MM.1S (cell line): ENCODE measurements at regions not wholly inside any gene's neighbourhood (a gene's known extent, or its start where the extent isn't known, plus 50 kb on each side); places are given as distances from the start of the nearest gene placed in this dataset.

Experiments used
- DNase-seq: peaks from one replicate; pipeline ENCODE4 v3.0.0-alpha.2; 2015
- H2AFZ ChIP-seq: fragments of 300-600 bp; sonication (generic); 2 replicates; pipeline ENCODE4 v1.6.0; 2016; ENCODE audit warnings: antibody characterized with exemption, low read length
- H3F3A ChIP-seq: fragments of 300-600 bp; sonication (generic); 2 replicates; pipeline ENCODE4 v1.6.1; 2016; ENCODE audit warnings: mild to moderate bottlenecking, antibody characterized with exemption, low read length, moderate library complexity, mixed read lengths; ENCODE audit not compliant: insufficient read depth
- H3K27ac ChIP-seq: fragments of 300-600 bp; sonication (generic); 2 replicates; pipeline ENCODE4 v1.5.1; 2016; ENCODE audit warnings: mild to moderate bottlenecking, low read length
- H3K27me3 ChIP-seq: fragments of 300-600 bp; sonication (generic); replicated peaks from 2 replicates; pipeline ENCODE4 v1.6.0; 2016; ENCODE audit warnings: low read length; ENCODE audit not compliant: insufficient read depth
- H3K36me3 ChIP-seq: fragments of 300-600 bp; sonication (generic); replicated peaks from 2 replicates; pipeline ENCODE4 v1.6.1; 2016; ENCODE audit warnings: mild to moderate bottlenecking, low read length, mixed read lengths; ENCODE audit not compliant: insufficient read depth
- H3K4me1 ChIP-seq: fragments of 300-600 bp; sonication (generic); 2 replicates; pipeline ENCODE4 v1.6.1; 2016; ENCODE audit warnings: low read length, mixed read lengths
- H3K4me2 ChIP-seq: fragments of 300-600 bp; sonication (generic); 2 replicates; pipeline ENCODE4 v1.6.0; 2016; ENCODE audit warnings: low read depth, low read length
- H3K4me3 ChIP-seq: fragments of 300-600 bp; sonication (generic); 2 replicates; pipeline ENCODE4 v1.5.1; 2016; ENCODE audit warnings: low read length, mixed read lengths
- H3K79me2 ChIP-seq: fragments of 300-600 bp; sonication (generic); 2 replicates; pipeline ENCODE4 v1.6.1; 2016; ENCODE audit warnings: mixed run types, low read length, mixed read lengths
- H3K9ac ChIP-seq: fragments of 300-600 bp; sonication (generic); 2 replicates; pipeline ENCODE4 v1.6.1; 2016; ENCODE audit warnings: low read length, mixed read lengths
- H3K9me2 ChIP-seq: fragments of 300-600 bp; sonication (generic); replicated peaks from 2 replicates; pipeline ENCODE4 v1.6.1; 2016; ENCODE audit warnings: mild to moderate bottlenecking, low read length, mixed read lengths; ENCODE audit not compliant: insufficient read depth
- H3K9me3 ChIP-seq: fragments of 300-600 bp; sonication (generic); replicated peaks from 2 replicates; pipeline ENCODE4 v1.6.1; 2016; ENCODE audit warnings: mild to moderate bottlenecking, low read length, mixed read lengths; ENCODE audit not compliant: insufficient read depth
- H4K20me1 ChIP-seq: fragments of 300-600 bp; sonication (generic); 2 replicates; pipeline ENCODE4 v1.6.1; 2016; ENCODE audit warnings: mild to moderate bottlenecking, low read length, moderate library complexity, mixed read lengths; ENCODE audit not compliant: insufficient read depth
- CTCF ChIP-seq: fragments of 300-600 bp; sonication (generic); IDR thresholded peaks from 2 replicates; pipeline ENCODE4 v1.5.1; 2016; ENCODE audit warnings: antibody characterized with exemption, low read length, mixed read lengths
- EZH2 ChIP-seq: fragments of 300-600 bp; sonication (generic); optimal IDR thresholded peaks from 2 replicates; pipeline ENCODE3; 2017; ENCODE audit warnings: low read depth, mild to moderate bottlenecking, antibody characterized with exemption, low read length, mixed read lengths
- EZH2phosphoT487 ChIP-seq: fragments of 300-600 bp; sonication (generic); IDR thresholded peaks from 2 replicates; pipeline ENCODE4 v1.6.1; 2018; ENCODE audit warnings: antibody characterized with exemption, low read length

- no peak for DNase-seq
- Histone ChIP-seq H3K4me3 (no peak overlapping the region), H3K9me2 (no peaks in the 10 kb centered on the region), H3K79me2 (no peaks in the 10 kb centered on the region), H3K9me3 (no peaks in the 10 kb centered on the region), H3K27ac (no peak overlapping the region), H3K9ac (no peak overlapping the region), H3K4me1 (no peaks in the 10 kb centered on the region; the same call in 1 of the 2 replicates), H2AFZ (no peak overlapping the region), H3K4me2 (no peak overlapping the region), H4K20me1 (no peaks in the 10 kb centered on the region), H3K27me3 (no peaks in the 10 kb centered on the region), H3K36me3 (no peaks in the 10 kb centered on the region), H3F3A (no peaks in the 10 kb centered on the region)
- no peak for TF ChIP-seq EZH2
- no peak for TF ChIP-seq CTCF
- TF ChIP-seq EZH2phosphoT487 = no peak
Measured at GRCh38 chr10:108904163-108904838, 1019.0 kb downstream of the XPNPEP1 start.

GRCh38 chr10:108902619-108903285 is 1020.6 kb downstream of the XPNPEP1 start:
- H2AFZ ChIP-seq = no peak overlapping the region
- no peaks in the 10 kb centered on the region for H3K9me3 ChIP-seq
- H4K20me1 ChIP-seq = no peaks in the 10 kb centered on the region
- no peaks in the 10 kb centered on the region for H3K36me3 ChIP-seq
- H3K4me3 ChIP-seq = no peak overlapping the region
- no peak overlapping the region for H3K27ac ChIP-seq
- no peaks in the 10 kb centered on the region; the same call in 1 of the 2 replicates for H3K4me1 ChIP-seq
- H3F3A ChIP-seq = no peaks in the 10 kb centered on the region
- 0 out of 2 replicates have a peak overlapping the region, but pooled peaks have one; percentile 11 for H3K4me2 ChIP-seq
- TF ChIP-seq EZH2phosphoT487 = no peak
- no peak for TF ChIP-seq EZH2
- no peak for TF ChIP-seq CTCF
- no peaks in the 10 kb centered on the region for H3K9me2 ChIP-seq
- no peak overlapping the region for H3K9ac ChIP-seq
- DNase-seq = peak; percentile 45
- no peaks in the 10 kb centered on the region for H3K27me3 ChIP-seq
- H3K79me2 ChIP-seq = no peaks in the 10 kb centered on the region

- Histone ChIP-seq H3K4me2 (no peak overlapping the region), H3F3A (no peaks in the 10 kb centered on the region), H3K9ac (no peak overlapping the region), H3K4me1 (no peaks in the 10 kb centered on the region; the same call in 1 of the 2 replicates), H3K9me3 (no peaks in the 10 kb centered on the region), H3K79me2 (no peaks in the 10 kb centered on the region), H3K27me3 (no peaks in the 10 kb centered on the region), H3K36me3 (no peaks in the 10 kb centered on the region), H3K4me3 (no peak overlapping the region), H3K27ac (no peak overlapping the region), H4K20me1 (no peaks in the 10 kb centered on the region), H2AFZ (no peak overlapping the region), H3K9me2 (no peaks in the 10 kb centered on the region)
- TF ChIP-seq CTCF (no peak), EZH2phosphoT487 (no peak), EZH2 (no peak)
- DNase-seq = no peak
Measured at GRCh38 chr10:108901781-108902618, 1021.3 kb downstream of the XPNPEP1 start.
